Fibroblast of lung (primary cell): ENCODE measurements at regions not wholly inside any gene's neighbourhood (a gene's known extent, or its start where the extent isn't known, plus 50 kb on each side); places are given as distances from the start of the nearest gene placed in this dataset.

ENCODE experiments used
- DNase-seq, 2 donors: peaks; one replicate each; pipeline versions ENCODE4 v3.0.0 to v3.0.0-alpha.2; 2010; ENCODE audit warnings: low read depth in 2 of 2
- H2AFZ ChIP-seq: 2 replicates; pipeline ENCODE4 v1.5.1; 2012; ENCODE audit warnings: low read length, control low read depth, inconsistent platforms
- H3K27ac ChIP-seq: 2 replicates; pipeline ENCODE4 v1.5.1; 2011; ENCODE audit warnings: low read length, control low read depth; ENCODE audit not compliant: insufficient read depth
- H3K27me3 ChIP-seq: 2 replicates; pipeline ENCODE4 v1.5.1; 2011; ENCODE audit warnings: mild to moderate bottlenecking, low read length; ENCODE audit not compliant: control insufficient read depth, insufficient read depth
- H3K36me3 ChIP-seq: 2 replicates; pipeline ENCODE4 v1.5.1; 2011; ENCODE audit warnings: low read length; ENCODE audit not compliant: control insufficient read depth, insufficient read depth
- H3K4me1 ChIP-seq: 2 replicates; pipeline ENCODE4 v1.5.1; 2011; ENCODE audit warnings: low read length; ENCODE audit not compliant: control insufficient read depth, insufficient read depth; ENCODE audit errors: extremely low read depth
- H3K4me2 ChIP-seq: 2 replicates; pipeline ENCODE4 v1.5.1; 2011; ENCODE audit warnings: low read length, control low read depth; ENCODE audit not compliant: insufficient read depth; ENCODE audit errors: extremely low read depth
- H3K4me3 ChIP-seq, 4 experiments: fragments of 200-600 bp in 1 of 4; sonication (generic) in 1 of 4; replicated peaks in 1 of 4; 2 replicates each; pipeline ENCODE4 v1.5.1; 2011 to 2016; ENCODE audit warnings: low read length in 4 of 4, low read depth in 3 of 4, mild to moderate bottlenecking in 3 of 4, control low read depth in 2 of 4, inconsistent platforms in 1 of 4, mixed read lengths in 1 of 4; ENCODE audit not compliant: insufficient read depth in 1 of 4; ENCODE audit errors: control extremely low read depth in 1 of 4
- H3K79me2 ChIP-seq: 2 replicates; pipeline ENCODE4 v1.5.1; 2012; ENCODE audit warnings: mild to moderate bottlenecking, low read length, inconsistent platforms; ENCODE audit not compliant: control insufficient read depth, insufficient read depth
- H3K9ac ChIP-seq: 2 replicates; pipeline ENCODE4 v1.5.1; 2011; ENCODE audit warnings: mild to moderate bottlenecking, low read length, control low read depth; ENCODE audit not compliant: insufficient read depth
- H3K9me3 ChIP-seq: 2 replicates; pipeline ENCODE4 v1.5.1; 2012; ENCODE audit warnings: low read depth, low read length; ENCODE audit not compliant: control insufficient read depth, insufficient read depth
- H4K20me1 ChIP-seq: 2 replicates; pipeline ENCODE4 v1.5.1; 2011; ENCODE audit warnings: low read length; ENCODE audit not compliant: control insufficient read depth, insufficient read depth; ENCODE audit errors: extremely low read depth
- CTCF ChIP-seq, 2 donors: IDR thresholded peaks in 1 of 2; conservative IDR thresholded peaks in 1 of 2; 1 replicate in 1 of 2; 2 replicates in 1 of 2; pipeline ENCODE4 v1.5.1; 2011 to 2012; ENCODE audit warnings: low read length in 2 of 2, control low read depth in 1 of 2, inconsistent platforms in 1 of 2, low read depth in 1 of 2, mild to moderate bottlenecking in 1 of 2
- EZH2 ChIP-seq: IDR thresholded peaks from 2 replicates; pipeline ENCODE4 v1.5.1; 2012; ENCODE audit warnings: low read length, control low read depth, mild to moderate bottlenecking; ENCODE audit errors: missing control alignments

GRCh38 chr7:4552985-4553384 is 129.1 kb upstream of the FOXK1 start:
- H3K4me3 ChIP-seq, result no peak overlapping the region
- H3K9ac ChIP-seq, result no peak overlapping the region
- no peaks in the 10 kb centered on the region for H4K20me1 ChIP-seq
- no peaks in the 10 kb centered on the region for H3K79me2 ChIP-seq
- H3K9me3 ChIP-seq, result no peaks in the 10 kb centered on the region
- H3K4me2 ChIP-seq, result no peak overlapping the region
- DNase-seq, result no peak
- H3K27ac ChIP-seq, result no peak overlapping the region
- H2AFZ ChIP-seq, result no peak overlapping the region
- no peaks in the 10 kb centered on the region for H3K27me3 ChIP-seq
- TF ChIP-seq EZH2 (no peak), CTCF (conservative IDR thresholded peaks at IDR 0.05 in 1 of 2, IDR thresholded peaks at IDR 0.05 in 1 of 2; ENCODE audit: low read depth in 1 of 2, low read length in 2 of 2) (no peak)
- H3K36me3 ChIP-seq, result no peaks in the 10 kb centered on the region
- H3K4me1 ChIP-seq, result no peaks in the 10 kb centered on the region

GRCh38 chr7:4556868-4557793 is 125.0 kb upstream of the FOXK1 start:
- H3K9me3 ChIP-seq, result no peaks in the 10 kb centered on the region
- H3K4me2 ChIP-seq, result no peak overlapping the region
- no peak overlapping the region for H3K27ac ChIP-seq
- no peaks in the 10 kb centered on the region for H3K79me2 ChIP-seq
- peak in 1 of 2 donors; percentile 66 for DNase-seq
- TF ChIP-seq CTCF (conservative IDR thresholded peaks at IDR 0.05 in 1 of 2, IDR thresholded peaks at IDR 0.05 in 1 of 2; ENCODE audit: low read depth in 1 of 2, low read length in 2 of 2) (no peak), EZH2 (no peak)
- no peaks in the 10 kb centered on the region for H4K20me1 ChIP-seq
- H3K9ac ChIP-seq, result no peak overlapping the region
- no peaks in the 10 kb centered on the region for H3K4me1 ChIP-seq
- no peak overlapping the region for H2AFZ ChIP-seq
- H3K27me3 ChIP-seq, result no peaks in the 10 kb centered on the region
- no peak overlapping the region for H3K4me3 ChIP-seq
- no peaks in the 10 kb centered on the region for H3K36me3 ChIP-seq

GRCh38 chr7:4561795-4562194 is 120.3 kb upstream of the FOXK1 start:
- H3K4me1 ChIP-seq, result no peaks in the 10 kb centered on the region
- H3K36me3 ChIP-seq, result no peaks in the 10 kb centered on the region
- H3K27ac ChIP-seq, result no peak overlapping the region
- H3K9ac ChIP-seq, result no peak overlapping the region
- H2AFZ ChIP-seq, result no peak overlapping the region
- H4K20me1 ChIP-seq, result no peaks in the 10 kb centered on the region
- H3K27me3 ChIP-seq, result no peaks in the 10 kb centered on the region
- TF ChIP-seq EZH2 (no peak), CTCF (conservative IDR thresholded peaks at IDR 0.05 in 1 of 2, IDR thresholded peaks at IDR 0.05 in 1 of 2; ENCODE audit: low read depth in 1 of 2, low read length in 2 of 2) (no peak)
- H3K79me2 ChIP-seq, result no peaks in the 10 kb centered on the region
- no peak overlapping the region for H3K4me3 ChIP-seq
- no peak overlapping the region for H3K4me2 ChIP-seq
- H3K9me3 ChIP-seq, result no peaks in the 10 kb centered on the region
- DNase-seq, result no peak
